SW 1271 (cell line): ENCODE measurements at regions not wholly inside any gene's neighbourhood (a gene's known extent, or its start where the extent isn't known, plus 50 kb on each side); places are given as distances from the start of the nearest gene placed in this dataset.
"Not testable (repeated sequence)": the region's sequence is repeated elsewhere in the genome, so short reads cannot be mapped to it uniquely, and the experiment has no call there.

Source experiments
- DNase-seq, 2 experiments: peaks; one replicate each; lab custom pipeline; 2025; lab: John Stamatoyannopoulos, UW

GRCh38 chr2:111447482-111447881, 326.8 kb downstream of the BCL2L11 start:
- not testable (repeated sequence) for DNase-seq

GRCh38 chr2:111448796-111449195, 328.1 kb downstream of the BCL2L11 start:
- DNase-seq: not testable (repeated sequence)

- DNase-seq: not testable (repeated sequence)
Observed at GRCh38 chr2:111450526-111450925, 329.8 kb downstream of the BCL2L11 start.

GRCh38 chr2:111451692-111452199, 331.0 kb downstream of the BCL2L11 start:
- DNase-seq: not testable (repeated sequence)

GRCh38 chr2:111452208-111452607, 331.5 kb downstream of the BCL2L11 start:
- not testable (repeated sequence) for DNase-seq

- not testable (repeated sequence) for DNase-seq
Observed at GRCh38 chr2:111453308-111453707, 332.6 kb downstream of the BCL2L11 start.

- not testable (repeated sequence) for DNase-seq
Observed at GRCh38 chr2:111453816-111454215, 333.1 kb downstream of the BCL2L11 start.

GRCh38 chr2:111454404-111454803, 333.7 kb downstream of the BCL2L11 start:
- DNase-seq: not testable (repeated sequence)

- not testable (repeated sequence) for DNase-seq
Observed at GRCh38 chr2:111455016-111456015, 334.6 kb downstream of the BCL2L11 start.

GRCh38 chr2:111457191-111457590, 336.5 kb downstream of the BCL2L11 start:
- DNase-seq: not testable (repeated sequence)

- not testable (repeated sequence) for DNase-seq
Observed at GRCh38 chr2:111460901-111461300, 340.2 kb downstream of the BCL2L11 start.

- DNase-seq: not testable (repeated sequence)
Observed at GRCh38 chr2:111461831-111462230, 341.1 kb downstream of the BCL2L11 start.

GRCh38 chr2:111462572-111462971, 341.9 kb downstream of the BCL2L11 start:
- DNase-seq: not testable (repeated sequence)

GRCh38 chr2:111463238-111463848, 342.6 kb downstream of the BCL2L11 start:
- DNase-seq: not testable (repeated sequence)

- not testable (repeated sequence) for DNase-seq
Observed at GRCh38 chr2:111463956-111464355, 343.2 kb downstream of the BCL2L11 start.

GRCh38 chr2:111464367-111464766, 343.7 kb downstream of the BCL2L11 start:
- DNase-seq: not testable (repeated sequence)

- not testable (repeated sequence) for DNase-seq
Observed at GRCh38 chr2:111465521-111465920, 344.8 kb downstream of the BCL2L11 start.

- not testable (repeated sequence) for DNase-seq
Observed at GRCh38 chr2:111466744-111467143, 346.0 kb downstream of the BCL2L11 start.

GRCh38 chr2:111470924-111471323, 350.2 kb downstream of the BCL2L11 start:
- DNase-seq: not testable (repeated sequence)

GRCh38 chr2:111471791-111472530, 351.2 kb downstream of the BCL2L11 start:
- DNase-seq: not testable (repeated sequence)

GRCh38 chr2:111472844-111473403, 352.2 kb downstream of the BCL2L11 start:
- DNase-seq: not testable (repeated sequence)
